ENCODE measurements at regions not wholly inside any gene's neighbourhood (a gene's known extent, or its start where the extent isn't known, plus 50 kb on each side); places are given as distances from the start of the nearest gene placed in this dataset.

DNA sequence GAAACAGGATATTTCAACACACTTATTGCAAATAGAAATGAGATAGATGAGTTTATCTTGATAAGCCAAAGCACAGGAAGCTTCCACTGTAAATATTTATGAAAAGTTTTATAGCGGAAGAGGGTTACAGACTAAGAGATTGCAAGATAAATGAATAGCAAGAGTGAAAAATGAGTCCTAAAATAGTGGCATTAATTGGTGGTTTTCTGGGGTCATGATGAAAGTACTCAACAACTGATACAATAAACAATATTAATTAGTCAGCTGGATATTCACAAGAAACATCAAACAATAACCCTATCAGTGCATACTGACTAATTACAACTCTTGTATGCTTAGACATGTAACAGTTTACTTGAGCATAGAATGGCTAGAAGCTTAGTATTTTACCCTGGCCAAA, 154.8 kb upstream of the CHODL start:
- H3K27me3 Mint-ChIP-seq (ENCODE audit: low read depth): no peaks in the 10 kb centered on the region
- H3K4me3 Mint-ChIP-seq: no peak overlapping the region
- no peaks in the 10 kb centered on the region for H3K4me1 Mint-ChIP-seq

DNA sequence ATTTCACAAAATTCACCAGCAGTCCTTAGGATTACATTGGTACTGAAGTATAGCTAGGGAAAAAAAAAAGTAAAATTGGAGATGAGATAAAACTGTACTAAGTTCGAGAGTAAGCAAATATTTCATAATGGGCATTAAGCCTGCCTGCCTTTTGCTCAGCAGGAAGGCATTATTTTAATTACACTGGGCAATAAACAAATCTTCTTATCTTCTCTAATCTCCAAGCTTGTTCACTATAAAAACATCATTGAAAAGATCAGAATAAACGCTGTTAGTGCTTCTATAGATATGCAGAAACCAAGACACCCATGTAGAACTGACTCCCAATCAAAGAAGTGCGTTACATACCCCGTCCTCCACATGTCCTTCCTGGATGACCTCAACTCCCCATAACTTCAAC, 174.2 kb upstream of the CHODL start:
- Mint-ChIP-seq H3K4me3 (no peak overlapping the region), H3K36me3 (ENCODE audit: low read depth) (no peaks in the 10 kb centered on the region), H3K27me3 (ENCODE audit: low read depth) (peaks cover 3% of the 10 kb centered on the region), H3K4me1 (no peaks in the 10 kb centered on the region), H3K27ac (ENCODE audit: unreplicated experiment) (no peak overlapping the region), H3K9me3 (no peaks in the 10 kb centered on the region)
- DNase-seq (ENCODE audit: low read depth, low spot score): no peak
- TF ChIP-seq, protein P1, sequence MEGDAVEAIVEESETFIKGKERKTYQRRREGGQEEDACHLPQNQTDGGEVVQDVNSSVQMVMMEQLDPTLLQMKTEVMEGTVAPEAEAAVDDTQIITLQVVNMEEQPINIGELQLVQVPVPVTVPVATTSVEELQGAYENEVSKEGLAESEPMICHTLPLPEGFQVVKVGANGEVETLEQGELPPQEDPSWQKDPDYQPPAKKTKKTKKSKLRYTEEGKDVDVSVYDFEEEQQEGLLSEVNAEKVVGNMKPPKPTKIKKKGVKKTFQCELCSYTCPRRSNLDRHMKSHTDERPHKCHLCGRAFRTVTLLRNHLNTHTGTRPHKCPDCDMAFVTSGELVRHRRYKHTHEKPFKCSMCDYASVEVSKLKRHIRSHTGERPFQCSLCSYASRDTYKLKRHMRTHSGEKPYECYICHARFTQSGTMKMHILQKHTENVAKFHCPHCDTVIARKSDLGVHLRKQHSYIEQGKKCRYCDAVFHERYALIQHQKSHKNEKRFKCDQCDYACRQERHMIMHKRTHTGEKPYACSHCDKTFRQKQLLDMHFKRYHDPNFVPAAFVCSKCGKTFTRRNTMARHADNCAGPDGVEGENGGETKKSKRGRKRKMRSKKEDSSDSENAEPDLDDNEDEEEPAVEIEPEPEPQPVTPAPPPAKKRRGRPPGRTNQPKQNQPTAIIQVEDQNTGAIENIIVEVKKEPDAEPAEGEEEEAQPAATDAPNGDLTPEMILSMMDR (conservative IDR thresholded peaks at IDR 0.05): no peak

More for the DNA sequence above, 154.8 kb upstream of the CHODL start:
- Mint-ChIP-seq H3K9me3 (peaks cover 9% of the 10 kb centered on the region), H3K27ac (ENCODE audit: unreplicated experiment) (no peak overlapping the region), H3K36me3 (ENCODE audit: low read depth) (peaks cover 9% of the 10 kb centered on the region)
- no peak for DNase-seq (ENCODE audit: low read depth, low spot score)
- TF ChIP-seq, protein P1 (conservative IDR thresholded peaks at IDR 0.05): no peak

DNA sequence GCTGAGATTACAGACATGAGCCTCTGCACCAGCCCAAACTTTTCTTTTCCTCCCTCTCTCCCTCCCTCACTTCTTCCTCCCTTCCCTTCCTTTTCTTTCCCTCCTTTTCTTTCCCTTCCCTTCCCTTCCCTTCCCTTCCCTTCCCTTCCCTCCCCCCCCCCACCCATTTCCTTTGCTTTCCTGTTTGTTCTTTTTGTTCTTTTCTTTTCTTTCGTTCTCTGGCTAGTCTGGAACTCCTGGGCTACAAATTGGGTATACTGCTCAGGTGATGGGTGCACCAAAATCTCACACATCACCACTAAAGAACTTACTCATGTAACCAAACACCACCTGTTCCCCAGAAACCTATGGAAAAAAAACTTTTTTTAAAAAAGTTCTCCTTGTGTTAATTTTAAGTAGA, 174.8 kb upstream of the CHODL start:
- Mint-ChIP-seq H3K36me3 (ENCODE audit: low read depth) (no peaks in the 10 kb centered on the region), H3K27me3 (ENCODE audit: low read depth) (peaks cover 3% of the 10 kb centered on the region)

DNA sequence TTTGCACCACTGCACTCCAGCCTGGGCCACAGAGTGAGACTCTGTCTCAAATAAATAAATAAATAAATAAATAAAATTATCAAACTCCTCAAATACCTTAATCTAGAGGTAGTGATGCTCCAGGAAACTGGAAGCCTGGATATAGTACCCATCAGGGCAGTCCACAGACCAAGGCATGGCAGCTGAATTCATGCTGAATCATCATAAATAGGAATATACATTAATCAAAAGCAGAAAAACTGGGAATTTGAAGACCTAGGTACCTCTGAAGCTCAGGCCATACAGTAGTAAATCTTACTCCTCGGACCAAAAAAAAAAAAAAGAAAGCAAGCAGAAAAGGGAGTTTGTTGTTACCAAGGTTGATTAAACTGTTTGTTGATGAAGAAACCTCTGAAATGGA, 184.2 kb upstream of the CHODL start:
- Mint-ChIP-seq H3K9me3 (peaks cover 3% of the 10 kb centered on the region), H3K27ac (ENCODE audit: unreplicated experiment) (no peak overlapping the region), H3K4me3 (no peak overlapping the region), H3K36me3 (ENCODE audit: low read depth) (no peaks in the 10 kb centered on the region), H3K27me3 (ENCODE audit: low read depth) (no peaks in the 10 kb centered on the region), H3K4me1 (no peaks in the 10 kb centered on the region)
- no peak for DNase-seq (ENCODE audit: low read depth, low spot score)
- TF ChIP-seq, protein P1 (conservative IDR thresholded peaks at IDR 0.05): no peak

More for the DNA sequence above, 174.8 kb upstream of the CHODL start:
- no peaks in the 10 kb centered on the region for H3K4me1 Mint-ChIP-seq
- H3K9me3 Mint-ChIP-seq: no peaks in the 10 kb centered on the region
- no peak overlapping the region for H3K27ac Mint-ChIP-seq (ENCODE audit: unreplicated experiment)
- no peak for DNase-seq (ENCODE audit: low read depth, low spot score)
- TF ChIP-seq, protein P1 (conservative IDR thresholded peaks at IDR 0.05): no peak
- H3K4me3 Mint-ChIP-seq: no peak overlapping the region

DNA sequence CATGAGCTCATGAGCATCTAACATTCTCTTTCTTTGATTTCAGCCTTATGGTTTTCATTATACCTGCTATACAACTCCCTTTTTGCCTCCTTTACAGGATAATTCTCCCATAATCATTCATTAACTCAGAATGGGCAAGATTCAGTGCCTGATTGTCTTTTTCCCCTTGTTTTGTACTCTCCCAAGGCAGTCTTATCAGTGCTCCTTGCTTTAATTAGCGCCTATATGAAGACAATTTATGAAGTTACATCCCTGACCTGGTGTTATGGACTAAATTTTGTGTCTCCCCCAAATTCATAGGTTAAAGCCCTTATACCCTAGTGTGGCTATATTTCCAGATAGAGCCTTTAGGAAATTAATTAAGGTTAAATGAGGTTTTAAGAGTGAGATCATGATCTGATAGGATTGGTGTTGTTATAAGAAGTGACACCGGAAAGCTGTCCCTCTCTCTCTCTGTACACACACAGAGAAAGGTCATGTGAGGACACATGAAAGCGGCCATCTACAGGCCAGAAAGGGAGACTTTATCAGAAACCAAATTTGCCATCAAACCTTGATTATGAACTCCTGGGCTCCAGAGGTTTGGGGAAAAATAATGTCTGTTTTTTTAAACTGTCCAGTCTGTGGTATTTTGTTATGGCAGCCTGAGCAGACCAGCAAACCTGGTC, 185.8 kb upstream of the CHODL start:
- Mint-ChIP-seq H3K27ac (ENCODE audit: unreplicated experiment) (no peak overlapping the region), H3K4me3 (no peak overlapping the region), H3K9me3 (peaks cover 3% of the 10 kb centered on the region), H3K36me3 (ENCODE audit: low read depth) (no peaks in the 10 kb centered on the region), H3K27me3 (ENCODE audit: low read depth) (no peaks in the 10 kb centered on the region), H3K4me1 (no peaks in the 10 kb centered on the region)
- TF ChIP-seq, protein P1 (conservative IDR thresholded peaks at IDR 0.05): no peak
- DNase-seq (ENCODE audit: low read depth, low spot score): no peak

Measured in neural crest cell (in vitro differentiated cells).